HEK293 (cell line): ENCODE measurements at regions not wholly inside any gene's neighbourhood (a gene's known extent, or its start where the extent isn't known, plus 50 kb on each side); places are given as distances from the start of the nearest gene placed in this dataset.

Experiments
- CTCF ChIA-PET: fragments of 350-600 bp; formaldehyde crosslinking; extraction: SDS; loops from one replicate; lab custom pipeline; 2021; ENCODE audit warnings: antibody characterized with exemption; lab: Yijun Ruan, JAX
- POLR2A ChIA-PET: fragments of 300-600 bp; formaldehyde crosslinking; extraction: SDS; loops from one replicate; lab custom pipeline; 2020; ENCODE audit warnings: antibody characterized with exemption, inconsistent platforms; lab: Yijun Ruan, JAX
- H3K27ac ChIP-seq: fragments of 200-500 bp; sonication (Bioruptor generic); 2 replicates; pipeline ENCODE4 v1.5.1; 2014; ENCODE audit warnings: low read depth, low read length, control low read depth, inconsistent platforms; ENCODE audit errors: extremely low read depth
- H3K36me3 ChIP-seq, 2 experiments: fragments of 200-500 bp in 1 of 2; sonication (Bioruptor generic) in 1 of 2; 1 replicate in 1 of 2; 2 replicates in 1 of 2; pipeline ENCODE4 v1.5.1; 2014 to 2017; ENCODE audit warnings: inconsistent platforms in 2 of 2, low read length in 2 of 2; ENCODE audit not compliant: control insufficient read depth in 2 of 2, insufficient read depth in 1 of 2
- H3K4me1 ChIP-seq: fragments of 200-500 bp; sonication (Bioruptor generic); 2 replicates; pipeline ENCODE4 v1.5.1; 2014; ENCODE audit warnings: mild to moderate bottlenecking, low read length, inconsistent platforms; ENCODE audit not compliant: control insufficient read depth, insufficient read depth
- H3K4me3 ChIP-seq: 2 replicates; pipeline ENCODE4 v1.5.1; 2011; ENCODE audit warnings: low read depth, mild to moderate bottlenecking, control low read depth, low read length, moderate library complexity
- H3K9me3 ChIP-seq: fragments of 200-500 bp; sonication (Bioruptor generic); 2 replicates; pipeline ENCODE4 v1.5.1; 2014; ENCODE audit warnings: low read depth, low read length, inconsistent platforms; ENCODE audit not compliant: control insufficient read depth, insufficient read depth
- BCL6B ChIP-seq: fragments of 450-650 bp; formaldehyde crosslinking; IDR thresholded peaks from 2 replicates; pipeline ENCODE4 v1.5.1; 2017; ENCODE audit warnings: missing biosample characterization, missing genetic modification characterization
- GLI4 ChIP-seq: fragments of 450-650 bp; formaldehyde crosslinking; IDR thresholded peaks from 2 replicates; pipeline ENCODE4 v1.5.1; 2016; ENCODE audit warnings: missing biosample characterization, missing genetic modification characterization
- KLF16 ChIP-seq: fragments of 450-650 bp; formaldehyde crosslinking; IDR thresholded peaks from 2 replicates; pipeline ENCODE4 v1.5.1; 2017; ENCODE audit warnings: missing biosample characterization, missing genetic modification characterization
- KLF7 ChIP-seq: fragments of 450-650 bp; formaldehyde crosslinking; IDR thresholded peaks from 2 replicates; pipeline ENCODE4 v1.5.1; 2016; ENCODE audit warnings: missing biosample characterization, missing genetic modification characterization, borderline replicate concordance
- KLF9 ChIP-seq: fragments of 450-650 bp; formaldehyde crosslinking; IDR thresholded peaks from 2 replicates; pipeline ENCODE4 v1.5.1; 2016; ENCODE audit warnings: missing biosample characterization, missing genetic modification characterization, low read depth
- ZFP69B ChIP-seq: fragments of 450-650 bp; formaldehyde crosslinking; IDR thresholded peaks from 2 replicates; pipeline ENCODE4 v1.5.1; 2016; ENCODE audit warnings: missing biosample characterization, missing genetic modification characterization
- ZNF16 ChIP-seq: fragments of 450-650 bp; formaldehyde crosslinking; IDR thresholded peaks from 2 replicates; pipeline ENCODE4 v1.5.1; 2016; ENCODE audit warnings: low read depth, missing biosample characterization, missing genetic modification characterization
- ZNF2 ChIP-seq: fragments of 450-650 bp; formaldehyde crosslinking; IDR thresholded peaks from 2 replicates; pipeline ENCODE4 v1.5.1; 2016; ENCODE audit warnings: missing biosample characterization, missing genetic modification characterization
- ZNF311 ChIP-seq: fragments of 450-650 bp; formaldehyde crosslinking; IDR thresholded peaks from 2 replicates; pipeline ENCODE4 v1.5.1; 2017; ENCODE audit warnings: missing biosample characterization, missing genetic modification characterization, borderline replicate concordance
- ZNF398 ChIP-seq: fragments of 450-650 bp; formaldehyde crosslinking; IDR thresholded peaks from 2 replicates; pipeline ENCODE4 v1.5.1; 2017; ENCODE audit warnings: missing biosample characterization, missing genetic modification characterization
- ZNF426 ChIP-seq: fragments of 450-650 bp; formaldehyde crosslinking; IDR thresholded peaks from 2 replicates; pipeline ENCODE4 v1.5.1; 2017; ENCODE audit warnings: missing biosample characterization, missing genetic modification characterization, mild to moderate bottlenecking, inconsistent platforms, moderate library complexity
- ZNF501 ChIP-seq: fragments of 450-650 bp; formaldehyde crosslinking; IDR thresholded peaks from 2 replicates; pipeline ENCODE4 v1.5.1; 2016; ENCODE audit warnings: missing biosample characterization, missing genetic modification characterization
- ZNF514 ChIP-seq: fragments of 450-650 bp; formaldehyde crosslinking; IDR thresholded peaks from 2 replicates; pipeline ENCODE4 v1.5.1; 2016; ENCODE audit warnings: missing biosample characterization, missing genetic modification characterization
- ZNF529 ChIP-seq: fragments of 450-650 bp; formaldehyde crosslinking; IDR thresholded peaks from 2 replicates; pipeline ENCODE4 v1.5.1; 2017; ENCODE audit warnings: missing genetic modification characterization, missing biosample characterization; ENCODE audit not compliant: insufficient replicate concordance
- ZNF561 ChIP-seq: fragments of 450-650 bp; IDR thresholded peaks from 2 replicates; pipeline ENCODE4 v1.5.1; 2018; ENCODE audit warnings: missing biosample characterization, missing genetic modification characterization, borderline replicate concordance
- ZNF610 ChIP-seq: fragments of 450-650 bp; formaldehyde crosslinking; IDR thresholded peaks from 2 replicates; pipeline ENCODE4 v1.5.1; 2016; ENCODE audit warnings: missing biosample characterization, missing genetic modification characterization, borderline replicate concordance
- ZNF664 ChIP-seq: fragments of 450-650 bp; formaldehyde crosslinking; IDR thresholded peaks from 2 replicates; pipeline ENCODE4 v1.5.1; 2016; ENCODE audit warnings: missing biosample characterization, missing genetic modification characterization
- ZNF701 ChIP-seq: fragments of 450-650 bp; formaldehyde crosslinking; IDR thresholded peaks from 2 replicates; pipeline ENCODE4 v1.5.1; 2016; ENCODE audit warnings: missing biosample characterization, missing genetic modification characterization
- ZNF791 ChIP-seq: fragments of 450-650 bp; formaldehyde crosslinking; IDR thresholded peaks from 2 replicates; pipeline ENCODE4 v1.5.1; 2016; ENCODE audit warnings: missing biosample characterization, missing genetic modification characterization
- ZSCAN4 ChIP-seq: fragments of 450-650 bp; formaldehyde crosslinking; IDR thresholded peaks from 2 replicates; pipeline ENCODE4 v1.5.1; 2017; ENCODE audit warnings: missing biosample characterization, missing genetic modification characterization
- ZSCAN5A ChIP-seq: fragments of 450-650 bp; formaldehyde crosslinking; IDR thresholded peaks from 2 replicates; pipeline ENCODE4 v1.5.1; 2016; ENCODE audit warnings: missing biosample characterization, missing genetic modification characterization
- TF ChIP-seq, protein P1 (sequence below): fragments of 450-650 bp; formaldehyde crosslinking; IDR thresholded peaks from 2 replicates; pipeline ENCODE4 v1.5.1; 2016; ENCODE audit warnings: missing biosample characterization, missing genetic modification characterization

- H3K27ac ChIP-seq, result no peak overlapping the region
- H3K9me3 ChIP-seq, result no peaks in the 10 kb centered on the region
- CTCF ChIA-PET, result no interaction called here
- POLR2A ChIA-PET, result no interaction called here
- no peak overlapping the region for H3K4me3 ChIP-seq
- no peaks in the 10 kb centered on the region for H3K36me3 ChIP-seq
- TF ChIP-seq ZNF791 (tag by site-specific recombination), result no peak
- no peak for TF ChIP-seq ZNF529
- no peak for TF ChIP-seq GLI4 (tag by site-specific recombination)
- TF ChIP-seq KLF9 (tag by site-specific recombination), result no peak
- no peak for TF ChIP-seq ZNF311
- TF ChIP-seq KLF7 (tag by site-specific recombination), result no peak
- no peak for TF ChIP-seq ZNF514 (tag by site-specific recombination)
- H3K4me1 ChIP-seq, result no peaks in the 10 kb centered on the region
Measured at GRCh38 chr14:86521031-86521730, 991.2 kb downstream of the FLRT2 start.

DNA sequence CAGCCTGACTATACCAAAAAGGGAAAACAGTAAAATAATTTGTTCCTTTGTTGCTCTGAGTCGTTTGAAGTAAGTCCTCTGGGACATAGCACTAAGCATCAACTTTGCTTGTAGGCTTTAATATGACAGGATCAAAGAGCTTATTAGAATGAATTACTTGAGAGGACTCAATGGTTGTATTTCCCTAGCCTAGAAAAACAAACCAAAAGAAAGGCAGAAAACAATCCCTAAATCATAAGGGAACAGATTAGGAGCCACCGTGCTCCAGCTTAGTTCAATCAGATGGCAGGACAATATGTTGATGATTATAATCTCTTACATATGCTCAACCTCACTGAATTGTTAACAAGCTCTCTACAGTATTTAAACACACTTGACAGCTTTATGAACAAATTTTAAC is 988.4 kb downstream of the FLRT2 start:
- H3K9me3 ChIP-seq, result no peaks in the 10 kb centered on the region
- no peak overlapping the region for H3K4me3 ChIP-seq
- ChIA-PET POLR2A (no interaction called here), CTCF (no interaction called here)
- no peak for TF ChIP-seq BCL6B
- TF ChIP-seq KLF16, result no peak
- TF ChIP-seq ZNF311, result no peak
- TF ChIP-seq ZNF2, result no peak
- H3K4me1 ChIP-seq, result no peaks in the 10 kb centered on the region
- no peaks in the 10 kb centered on the region for H3K36me3 ChIP-seq
- no peak overlapping the region for H3K27ac ChIP-seq

GRCh38 chr14:86515195-86515594 is 985.3 kb downstream of the FLRT2 start:
- Histone ChIP-seq H3K36me3 (no peaks in the 10 kb centered on the region), H3K9me3 (no peaks in the 10 kb centered on the region), H3K27ac (no peak overlapping the region), H3K4me1 (no peaks in the 10 kb centered on the region), H3K4me3 (no peak overlapping the region)
- CTCF ChIA-PET, result no interaction called here
- POLR2A ChIA-PET, result no interaction called here
- TF ChIP-seq ZNF2 (no peak), ZNF426 (no peak), ZSCAN4 (tag by site-specific recombination) (no peak), ZNF561 (no peak), ZNF501 (tag by site-specific recombination) (no peak), ZNF610 (tag by site-specific recombination) (no peak), ZNF398 (no peak), ZNF16 (tag by site-specific recombination) (no peak), ZFP69B (no peak), ZNF701 (tag by site-specific recombination) (no peak), ZNF664 (tag by site-specific recombination) (no peak), ZSCAN5A (tag by site-specific recombination) (no peak)
- TF ChIP-seq, protein P1, sequence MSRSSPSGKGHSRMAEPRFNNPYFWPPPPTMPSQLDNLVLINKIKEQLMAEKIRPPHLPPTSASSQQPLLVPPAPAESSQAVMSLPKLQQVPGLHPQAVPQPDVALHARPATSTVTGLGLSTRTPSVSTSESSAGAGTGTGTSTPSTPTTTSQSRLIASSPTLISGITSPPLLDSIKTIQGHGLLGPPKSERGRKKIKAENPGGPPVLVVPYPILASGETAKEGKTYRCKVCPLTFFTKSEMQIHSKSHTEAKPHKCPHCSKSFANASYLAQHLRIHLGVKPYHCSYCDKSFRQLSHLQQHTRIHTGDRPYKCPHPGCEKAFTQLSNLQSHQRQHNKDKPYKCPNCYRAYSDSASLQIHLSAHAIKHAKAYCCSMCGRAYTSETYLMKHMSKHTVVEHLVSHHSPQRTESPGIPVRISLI, result no peak
